HepG2 (cell line): ENCODE measurements at regions not wholly inside any gene's neighbourhood (a gene's known extent, or its start where the extent isn't known, plus 50 kb on each side); places are given as distances from the start of the nearest gene placed in this dataset.

Experiments used
- ARID3A ChIP-seq: IDR thresholded peaks from 2 replicates; pipeline ENCODE4 v1.6.1; 2012; ENCODE audit warnings: low read depth, low read length, improper control_type of control experiment
- MED8 ChIP-seq: sonication (generic); formaldehyde crosslinking; IDR thresholded peaks from 2 replicates; pipeline ENCODE4 v1.8.1; 2023; ENCODE audit warnings: mild to moderate bottlenecking, missing genetic modification reagents; ENCODE audit not compliant: insufficient replicate concordance
- POLR2A ChIP-seq, 2 experiments: IDR thresholded peaks; 2 replicates each; pipeline ENCODE4 v1.6.1; 2011; ENCODE audit warnings: low read depth in 2 of 2, low read length in 2 of 2, mild to moderate bottlenecking in 1 of 2, moderate library complexity in 1 of 2; ENCODE audit not compliant: insufficient read depth in 1 of 2
- REL ChIP-seq: sonication (generic); formaldehyde crosslinking; conservative IDR thresholded peaks from 2 replicates; pipeline ENCODE4 v1.8.0; 2022; ENCODE audit warnings: mild to moderate bottlenecking, missing genetic modification reagents, moderate library complexity
- SRY ChIP-seq: sonication (generic); formaldehyde crosslinking; IDR thresholded peaks from 2 replicates; pipeline ENCODE4 v1.8.0; 2022; ENCODE audit warnings: mild to moderate bottlenecking, missing genetic modification reagents
- TOE1 ChIP-seq: sonication (generic); formaldehyde crosslinking; IDR thresholded peaks from 2 replicates; pipeline ENCODE4 v1.4.0; 2020; ENCODE audit warnings: mild to moderate bottlenecking, missing genetic modification reagents
- ZNF318 ChIP-seq: sonication (generic); formaldehyde crosslinking; IDR thresholded peaks from 2 replicates; pipeline ENCODE4 v1.4.0; 2020; ENCODE audit warnings: mild to moderate bottlenecking, missing genetic modification reagents
- ZNF407 ChIP-seq: sonication (generic); formaldehyde crosslinking; IDR thresholded peaks from one replicate; pipeline ENCODE4 v1.5.1; 2020; ENCODE audit warnings: mild to moderate bottlenecking, missing genetic modification reagents; ENCODE audit errors: not compliant biosample characterization

GRCh38 chr2:136175466-136175865 lies 57.5 kb upstream of the CXCR4 start (continued):
- TF ChIP-seq ARID3A: no peak
- no peak for TF ChIP-seq SRY
- TF ChIP-seq TOE1 (CRISPR knock-in tag): no peak
- TF ChIP-seq POLR2A (IDR thresholded peaks at IDR 0.05; ENCODE audit: insufficient read depth in 1 of 2, low read depth in 2 of 2, low read length in 2 of 2): no peak
- TF ChIP-seq ZNF318: no peak
- TF ChIP-seq MED8: no peak
- TF ChIP-seq REL: no peak
- no peak for TF ChIP-seq ZNF407 (CRISPR knock-in tag)
